T-helper 2 cell treated with Interferon-gamma antibody and Interleukin-4, amounts not matched to agents 100 ng/mL and 5 ng/mL, for 36 hours (primary cell): ENCODE measurements at regions not wholly inside any gene's neighbourhood (a gene's known extent, or its start where the extent isn't known, plus 50 kb on each side); places are given as distances from the start of the nearest gene placed in this dataset.
"Not testable (repeated sequence)": the region's sequence is repeated elsewhere in the genome, so short reads cannot be mapped to it uniquely, and the experiment has no call there.

Source experiments
- intact Hi-C: fragments of 100-400 bp; cut with micrococcal nuclease; formaldehyde crosslinking; loops from one replicate; pipeline ENCODE4 v1.15.1; 2023

DNA sequence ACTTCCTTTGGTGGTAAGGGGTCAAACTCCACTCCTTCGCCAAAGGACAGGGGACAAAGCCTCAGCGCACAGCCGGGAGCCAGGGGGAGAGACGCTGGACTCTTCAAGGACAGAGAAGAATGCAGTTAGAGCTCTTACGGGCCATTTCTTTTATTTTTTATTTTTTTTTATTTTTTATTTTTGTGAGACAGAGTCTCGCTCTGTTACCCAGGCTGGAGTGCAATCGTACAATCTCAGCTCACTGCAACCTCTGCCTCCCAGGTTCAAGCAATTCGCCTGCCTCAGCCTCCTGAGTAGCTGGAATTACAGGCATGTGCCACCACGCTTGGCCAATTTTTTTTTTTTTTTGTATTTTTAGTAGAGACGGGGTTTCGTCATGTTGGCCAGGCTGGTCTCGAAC, 93.2 kb upstream of the RPH3AL start, which contains the start of gene RFLNB:
RFLNB (minus strand) TSS at position 101 of the 400 bp plus-strand sequence.
- intact Hi-C loops, result not testable (repeated sequence)

DNA sequence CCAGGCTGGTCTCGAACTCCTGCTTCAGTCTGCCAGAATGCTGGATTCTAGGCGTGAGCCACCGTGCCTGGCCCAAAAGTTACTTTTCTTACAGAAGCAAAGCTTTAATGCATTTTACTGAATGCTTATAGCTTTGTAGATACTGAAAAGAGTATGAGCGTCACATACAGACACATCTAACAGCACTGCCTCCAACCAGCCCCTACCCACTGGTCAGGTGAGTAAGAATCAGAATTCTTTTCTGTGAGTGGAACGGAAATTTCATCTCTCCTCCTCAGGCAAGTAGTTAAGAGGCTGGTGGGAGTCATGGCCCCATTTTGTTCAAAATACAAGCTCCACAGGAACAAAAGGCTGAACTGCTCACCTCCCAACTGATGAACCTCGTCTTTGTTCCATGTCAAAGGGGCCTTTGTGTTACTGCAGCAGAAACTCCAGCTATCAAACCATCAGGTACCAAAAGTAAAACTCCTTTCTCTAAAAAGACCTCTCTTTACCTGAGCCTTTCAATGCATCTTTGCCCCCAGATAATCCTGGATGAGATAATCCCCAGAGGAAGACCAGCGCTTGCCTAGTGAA, 92.4 kb upstream of the RPH3AL start:
- intact Hi-C loops, result no loop called here

DNA sequence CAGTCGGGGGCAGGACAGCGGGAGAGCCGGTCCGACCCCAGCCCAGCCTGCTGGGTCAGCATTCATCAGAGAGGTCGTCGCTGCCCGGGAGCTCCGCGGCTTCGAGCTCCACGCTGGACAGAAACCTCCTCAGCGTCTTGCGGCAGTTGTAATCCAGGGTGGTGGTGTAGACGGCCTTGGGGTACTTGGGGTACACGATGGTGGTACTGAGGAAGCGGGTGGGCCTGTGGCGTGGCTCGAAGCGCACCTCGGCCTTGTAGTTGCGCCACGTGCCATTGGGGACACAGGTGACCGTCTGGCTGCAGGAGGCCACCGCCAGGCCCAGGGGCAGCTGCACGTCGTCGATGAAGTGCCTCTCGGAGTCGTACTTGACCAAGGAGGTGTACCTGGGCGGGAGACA, 90.5 kb upstream of the RPH3AL start:
- intact Hi-C loops, result no loop called here

DNA sequence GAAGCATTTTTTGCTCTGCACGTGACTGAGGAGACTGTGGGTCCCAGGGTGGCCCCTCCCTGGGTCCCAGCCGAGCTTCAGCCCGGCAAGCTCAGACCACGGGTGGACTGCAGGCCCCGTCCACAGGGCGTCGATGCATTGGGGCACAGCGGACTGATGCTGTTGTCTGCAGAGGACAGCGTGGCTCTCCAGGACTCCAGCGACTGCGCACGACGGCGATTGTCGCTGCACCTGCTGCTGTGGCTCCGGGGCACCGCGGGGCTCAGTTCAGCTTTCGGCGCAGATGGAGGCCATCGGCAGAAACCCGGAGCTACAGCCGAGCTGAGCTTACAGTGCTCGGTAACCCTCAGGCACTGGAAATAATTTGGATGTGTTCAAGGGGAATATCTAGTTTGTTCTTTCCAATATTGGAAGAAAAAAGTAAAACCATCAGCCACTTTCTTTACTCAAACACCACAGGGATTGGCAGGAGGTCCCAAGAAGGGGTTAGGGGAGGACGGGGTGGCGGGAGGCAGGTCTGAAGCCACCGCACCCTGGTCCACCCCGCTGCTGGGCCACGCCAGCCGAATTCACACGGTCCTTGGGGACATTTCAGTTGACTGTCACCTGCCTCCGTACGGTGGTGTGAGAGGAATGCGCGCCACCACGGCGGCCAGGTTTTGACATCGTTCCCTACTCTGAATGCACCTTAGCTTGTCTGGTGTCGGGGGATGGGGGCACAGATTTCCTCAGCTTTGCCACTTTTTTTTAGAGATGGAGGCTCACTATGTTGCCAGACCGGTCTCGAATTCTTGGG, 88.7 kb upstream of the RPH3AL start:
- intact Hi-C loops, result no loop called here

DNA sequence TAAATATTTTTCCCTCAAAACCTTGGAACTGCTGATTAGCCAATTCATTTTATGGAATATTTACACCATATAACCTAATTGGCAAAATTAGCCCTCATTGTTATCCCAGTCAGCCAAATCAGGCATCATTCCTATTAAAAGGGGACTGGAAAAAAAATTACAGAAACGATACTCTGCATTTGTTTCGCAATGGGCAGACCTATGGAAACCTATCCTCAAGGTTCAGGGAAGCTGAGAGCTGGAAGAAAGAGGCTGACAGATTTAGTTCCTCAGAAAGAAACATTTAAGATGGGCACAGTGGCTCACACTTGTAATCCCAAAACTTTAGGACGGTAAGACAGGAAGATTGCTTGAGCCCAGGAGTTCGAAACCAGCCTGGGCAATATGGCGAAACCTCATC, 85.6 kb upstream of the RPH3AL start:
- intact Hi-C loops, result no loop called here

DNA sequence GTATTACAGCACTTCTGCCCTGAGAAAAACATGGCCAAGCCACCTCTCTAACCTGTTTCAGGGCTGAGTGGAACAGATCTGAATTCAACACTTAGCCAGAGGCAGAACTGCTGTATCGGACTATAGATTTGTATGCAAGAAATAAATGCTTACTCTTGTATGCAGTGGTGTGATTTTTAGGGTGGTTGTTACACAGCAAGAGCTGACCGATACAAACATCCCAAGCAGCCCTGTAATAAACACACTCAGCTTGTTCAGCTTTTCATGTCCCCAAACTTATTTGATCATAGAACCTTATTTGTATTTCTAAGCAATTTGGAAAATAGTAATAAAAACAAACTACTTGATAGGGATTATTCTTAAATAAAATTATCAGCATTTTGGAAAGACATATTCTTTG, 84.9 kb upstream of the RPH3AL start:
- intact Hi-C loops, result no loop called here

DNA sequence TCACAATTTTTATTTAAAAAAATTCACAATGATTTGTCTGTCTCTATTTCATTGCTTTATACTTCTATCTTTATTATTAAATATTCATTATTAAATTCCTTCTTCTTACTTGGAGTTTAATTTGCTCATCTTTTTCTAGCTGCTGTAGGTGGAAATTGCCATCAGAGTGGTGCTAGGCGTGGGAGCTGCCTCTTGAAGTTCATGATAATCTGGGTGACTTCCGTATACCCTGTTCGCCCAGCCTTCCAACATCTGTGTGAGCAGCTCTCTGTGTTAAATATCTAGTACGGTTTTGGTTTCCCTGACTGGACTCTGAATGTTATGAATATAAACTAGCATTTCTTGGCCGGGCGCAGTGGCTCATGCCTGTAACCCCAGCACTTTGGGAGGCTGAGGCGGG, 84.0 kb upstream of the RPH3AL start:
- intact Hi-C loops, result no loop called here

DNA sequence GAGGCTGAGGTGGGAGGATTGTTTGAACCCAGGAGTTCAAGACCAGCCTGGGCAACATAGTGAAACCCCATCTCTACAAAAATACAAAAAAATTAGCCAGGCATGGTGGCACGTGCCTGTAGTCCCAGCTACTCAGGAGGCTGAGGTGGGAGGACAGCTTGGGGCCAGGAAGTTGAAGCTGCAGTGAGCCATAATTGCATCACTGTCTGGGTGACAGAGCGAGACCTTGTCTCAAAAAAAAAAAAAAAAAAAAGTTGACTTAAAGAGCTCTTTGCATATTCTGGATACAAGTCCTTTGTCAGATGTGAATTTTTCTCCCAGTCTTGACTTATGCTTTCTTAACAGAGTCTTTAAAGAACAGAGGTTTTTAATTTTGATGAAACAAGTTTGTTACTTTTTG, 79.9 kb upstream of the RPH3AL start:
- intact Hi-C loops, result not testable (repeated sequence)

DNA sequence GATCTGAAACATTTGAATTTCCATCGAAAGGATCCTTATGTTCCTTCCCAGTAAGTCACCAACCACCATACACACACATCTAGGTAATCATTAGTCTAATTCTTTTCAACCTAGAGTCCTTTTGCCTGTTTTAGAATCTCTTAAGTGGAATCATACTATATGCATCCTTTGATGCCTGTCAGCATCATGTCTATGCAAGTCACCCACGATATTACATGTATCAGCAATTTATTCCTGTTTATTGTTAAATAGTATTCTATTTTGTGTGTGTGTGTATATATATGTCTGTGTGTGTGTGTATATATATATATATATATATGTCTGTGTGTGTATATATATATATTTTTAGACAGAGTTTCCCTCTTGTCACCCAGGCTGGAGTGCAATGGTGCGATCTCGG, 78.9 kb upstream of the RPH3AL start:
- intact Hi-C loops, result no loop called here

DNA sequence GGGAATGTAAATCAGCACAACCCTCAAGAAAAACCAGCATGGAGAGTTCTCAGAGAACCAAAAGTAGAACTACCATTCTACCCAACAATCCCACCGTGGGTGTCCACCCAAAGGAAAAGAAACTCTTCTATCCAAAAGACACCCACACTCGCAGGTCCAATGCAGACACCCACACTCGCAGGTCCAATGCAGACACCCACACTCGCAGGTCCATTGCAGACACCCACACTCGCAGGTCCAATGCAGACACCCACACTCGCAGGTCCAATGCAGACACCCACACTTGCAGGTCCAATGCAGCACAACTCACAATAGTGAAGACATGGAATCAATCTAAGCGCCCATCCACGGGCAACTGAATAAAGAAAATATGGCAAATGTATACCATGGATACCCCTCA, 77.0 kb upstream of the RPH3AL start:
- intact Hi-C loops, result no loop called here

DNA sequence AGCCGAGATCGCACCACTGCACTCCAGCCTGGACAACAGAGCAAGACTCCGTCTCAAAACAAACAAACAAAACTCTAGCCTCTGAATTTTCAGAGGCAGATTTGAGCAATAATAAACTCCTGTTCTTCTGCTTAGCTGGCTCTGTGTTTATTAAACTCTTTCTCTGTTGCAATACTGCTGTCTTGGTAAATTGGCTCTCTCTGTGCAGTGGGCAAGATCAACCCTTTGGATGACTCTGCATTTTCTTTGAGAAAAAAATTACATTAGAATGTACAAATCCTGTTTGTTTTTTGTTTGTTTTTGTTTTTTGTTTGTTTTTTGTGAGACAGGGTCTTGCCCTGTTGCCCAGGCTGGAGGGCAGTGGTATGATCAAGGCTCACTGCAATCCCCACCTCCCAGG, 75.8 kb upstream of the RPH3AL start:
- intact Hi-C loops, result no loop called here

DNA sequence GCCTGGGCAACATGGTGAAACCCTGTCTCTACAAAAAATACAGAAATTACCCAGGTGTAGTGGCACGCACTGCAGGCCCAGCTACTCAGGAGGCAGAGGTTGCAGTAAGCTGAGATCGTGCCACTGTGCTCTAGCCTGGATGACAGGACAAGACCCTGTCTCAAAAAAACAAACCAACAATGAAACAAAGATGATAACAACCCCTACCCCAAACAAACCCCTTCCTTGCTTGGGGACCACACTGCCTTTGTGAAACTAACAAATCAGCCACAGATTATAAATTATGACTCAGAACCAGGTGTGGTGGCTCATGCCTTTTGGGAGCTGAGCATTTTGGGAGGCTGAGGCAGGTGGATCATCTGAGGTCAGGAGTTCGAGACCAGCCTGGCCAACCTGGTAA, 75.3 kb upstream of the RPH3AL start:
- intact Hi-C loops, result no loop called here

DNA sequence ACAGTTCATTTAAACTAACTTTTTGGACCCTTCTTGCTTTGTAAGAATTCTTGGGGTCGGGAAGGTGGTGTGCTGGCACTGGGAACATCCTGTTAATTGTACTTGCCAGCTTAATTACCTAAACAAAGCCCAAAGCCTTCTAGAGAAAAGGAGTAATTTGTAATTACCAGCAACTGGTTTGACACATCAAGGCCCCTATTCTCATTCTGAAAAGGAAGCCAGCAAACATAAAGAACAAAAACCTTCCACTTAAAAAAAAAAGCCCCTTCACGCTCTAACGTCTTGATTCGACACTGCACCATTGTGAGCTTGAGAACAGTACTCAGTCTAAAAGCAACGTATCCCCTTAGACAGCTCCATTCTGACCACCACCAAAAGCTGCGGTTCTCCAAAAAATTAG, 74.7 kb upstream of the RPH3AL start:
- intact Hi-C loops, result no loop called here

DNA sequence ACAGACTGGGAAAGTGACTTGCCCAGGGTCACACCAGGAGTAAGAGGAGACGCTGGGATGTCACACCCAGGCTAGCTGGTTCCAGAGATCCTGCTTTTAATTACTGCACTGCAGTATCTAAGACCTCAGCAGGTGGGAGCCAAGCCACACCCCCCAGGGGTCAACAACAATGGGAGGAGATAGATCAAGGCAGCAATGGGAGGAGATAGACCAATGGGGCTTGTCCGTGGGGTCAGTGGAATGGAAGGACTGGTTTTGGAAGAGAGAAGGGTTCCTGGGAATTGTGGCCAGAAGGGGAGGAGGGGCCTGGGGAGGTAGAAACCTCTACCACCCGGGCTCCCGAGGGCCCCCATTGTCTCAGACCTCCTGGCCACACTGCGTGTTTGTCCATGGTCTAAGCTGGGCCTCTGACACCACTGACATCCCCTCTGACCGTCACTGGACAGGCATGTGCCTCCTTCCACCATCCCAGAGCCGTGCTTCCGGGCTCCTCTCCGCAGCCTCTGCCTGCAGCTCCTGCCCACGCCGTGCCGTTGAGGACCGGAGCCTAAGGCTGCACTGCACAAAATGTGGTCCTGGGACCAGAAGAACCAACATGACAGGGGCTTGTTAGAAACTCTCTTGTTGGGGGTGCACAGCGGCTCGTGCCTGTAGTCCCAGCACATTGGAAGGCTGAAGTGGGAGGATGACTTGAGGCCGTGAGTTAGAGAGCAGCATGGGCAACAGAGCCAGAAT, 69.8 kb upstream of the RPH3AL start:
- intact Hi-C loops, result no loop called here

DNA sequence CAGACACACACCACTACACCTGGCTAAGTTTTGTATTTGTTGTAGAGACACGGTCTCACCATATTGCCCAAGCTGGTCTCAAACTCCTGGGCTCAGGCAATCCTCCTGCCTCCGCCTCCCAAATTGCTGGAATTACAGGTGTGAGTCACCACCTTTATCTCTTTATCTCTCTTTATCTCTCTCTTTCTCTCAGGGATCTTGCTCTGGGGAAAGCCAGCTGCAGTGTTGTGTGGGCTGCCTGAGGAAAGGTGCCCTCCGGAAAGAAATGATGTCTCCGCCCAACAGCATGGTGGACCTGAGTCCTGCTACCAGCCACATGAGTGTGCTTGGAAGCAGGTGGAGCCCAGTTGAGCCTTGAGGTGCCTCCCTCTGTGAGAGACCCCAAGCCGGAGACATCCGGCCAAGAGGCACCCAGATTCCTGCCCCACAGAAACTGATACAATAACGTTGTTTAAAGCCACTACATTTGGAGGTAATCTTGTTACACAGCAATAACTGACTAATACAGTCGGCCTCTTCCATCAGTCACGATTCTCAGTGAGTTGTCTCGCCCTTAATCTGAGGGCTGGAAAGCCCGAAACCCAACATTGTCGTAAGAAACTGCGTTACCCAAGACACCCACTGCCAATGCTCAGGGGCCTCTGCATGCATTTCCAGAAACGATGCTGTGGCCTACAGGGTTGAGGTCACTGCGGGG, 68.0 kb upstream of the RPH3AL start:
- intact Hi-C loops, result no loop called here

DNA sequence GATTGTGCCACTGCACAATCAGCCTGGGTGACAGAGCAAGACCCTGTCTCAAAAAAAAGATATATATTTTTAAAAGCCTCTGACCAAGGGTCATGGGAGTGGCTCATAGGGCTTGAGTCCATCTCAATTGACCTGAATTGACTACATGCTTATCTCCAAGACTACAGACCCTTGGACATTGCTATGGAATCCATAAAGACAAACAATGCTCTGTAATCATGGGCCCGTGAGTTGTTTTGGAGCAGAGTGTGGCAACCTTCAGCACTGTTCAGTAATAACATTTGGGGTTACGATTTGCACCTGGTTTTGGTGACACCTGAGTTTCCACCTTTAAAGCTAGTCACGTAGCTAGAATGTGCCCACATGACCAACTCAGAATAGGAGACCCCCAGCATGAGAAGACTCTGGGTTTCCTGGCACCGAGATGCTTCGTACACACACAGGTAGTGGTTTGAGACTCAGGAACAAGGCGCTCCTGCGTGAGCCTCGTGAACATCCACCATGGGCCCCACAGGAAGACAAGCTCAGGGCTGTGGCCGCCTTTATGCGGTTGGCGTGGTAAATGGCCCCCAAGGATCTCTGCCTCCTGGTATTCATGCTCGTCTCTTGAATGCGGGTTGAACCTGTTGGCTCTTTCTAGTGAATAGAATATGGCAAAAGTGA, 66.6 kb upstream of the RPH3AL start:
- intact Hi-C loops, result no loop called here

DNA sequence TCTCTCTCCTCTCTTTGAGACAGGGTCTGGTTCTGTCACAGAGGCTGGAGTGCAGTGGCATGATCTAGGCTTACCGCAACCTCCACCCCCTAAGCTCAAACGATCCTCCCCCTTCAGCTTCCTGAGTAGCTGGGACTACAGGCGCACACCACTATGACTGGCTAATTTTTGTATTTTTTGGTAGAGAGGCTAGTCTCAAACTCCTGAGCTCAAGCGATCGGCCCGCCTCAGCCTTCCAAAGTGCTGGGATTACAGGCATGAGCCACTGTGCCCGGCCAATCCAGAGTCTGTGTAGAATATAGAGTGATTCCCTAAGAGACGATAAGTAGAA, 65.8 kb upstream of the RPH3AL start:
- intact Hi-C loops, result no loop called here

DNA sequence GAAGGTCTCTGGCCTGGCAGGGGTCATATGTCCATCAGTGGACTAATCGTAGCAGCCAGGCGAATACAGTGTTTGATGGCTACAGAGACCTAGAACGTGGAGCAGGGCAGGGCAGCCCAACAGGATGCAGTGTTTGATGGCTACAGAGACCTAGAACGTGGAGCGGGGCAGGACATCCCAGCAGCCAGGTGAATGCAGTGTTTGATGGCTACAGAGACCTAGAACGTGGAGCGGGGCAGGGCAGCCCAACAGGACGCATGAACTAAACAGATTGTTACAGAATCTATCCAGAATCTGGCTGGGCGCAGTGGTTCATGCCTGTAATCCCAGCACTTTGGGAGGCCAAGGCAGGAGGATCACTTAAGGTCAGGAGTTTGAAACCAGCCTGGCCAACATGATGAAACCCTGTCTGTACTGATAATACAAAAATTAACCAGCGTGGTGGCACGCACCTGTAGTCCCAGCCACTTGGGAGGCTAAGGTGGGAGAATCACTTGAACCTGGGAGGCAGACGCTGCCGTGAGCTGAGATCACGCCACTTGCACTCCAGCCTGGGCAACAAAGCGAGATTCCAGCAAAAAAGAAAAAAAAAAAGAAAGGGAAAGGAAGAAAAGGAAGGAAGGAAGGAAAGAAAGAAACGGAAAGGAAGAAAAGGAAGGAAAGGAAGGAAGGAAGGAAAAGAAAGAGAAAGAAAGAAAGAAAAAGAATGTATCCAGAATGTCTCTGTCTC, 65.2 kb upstream of the RPH3AL start:
- intact Hi-C loops, result no loop called here

DNA sequence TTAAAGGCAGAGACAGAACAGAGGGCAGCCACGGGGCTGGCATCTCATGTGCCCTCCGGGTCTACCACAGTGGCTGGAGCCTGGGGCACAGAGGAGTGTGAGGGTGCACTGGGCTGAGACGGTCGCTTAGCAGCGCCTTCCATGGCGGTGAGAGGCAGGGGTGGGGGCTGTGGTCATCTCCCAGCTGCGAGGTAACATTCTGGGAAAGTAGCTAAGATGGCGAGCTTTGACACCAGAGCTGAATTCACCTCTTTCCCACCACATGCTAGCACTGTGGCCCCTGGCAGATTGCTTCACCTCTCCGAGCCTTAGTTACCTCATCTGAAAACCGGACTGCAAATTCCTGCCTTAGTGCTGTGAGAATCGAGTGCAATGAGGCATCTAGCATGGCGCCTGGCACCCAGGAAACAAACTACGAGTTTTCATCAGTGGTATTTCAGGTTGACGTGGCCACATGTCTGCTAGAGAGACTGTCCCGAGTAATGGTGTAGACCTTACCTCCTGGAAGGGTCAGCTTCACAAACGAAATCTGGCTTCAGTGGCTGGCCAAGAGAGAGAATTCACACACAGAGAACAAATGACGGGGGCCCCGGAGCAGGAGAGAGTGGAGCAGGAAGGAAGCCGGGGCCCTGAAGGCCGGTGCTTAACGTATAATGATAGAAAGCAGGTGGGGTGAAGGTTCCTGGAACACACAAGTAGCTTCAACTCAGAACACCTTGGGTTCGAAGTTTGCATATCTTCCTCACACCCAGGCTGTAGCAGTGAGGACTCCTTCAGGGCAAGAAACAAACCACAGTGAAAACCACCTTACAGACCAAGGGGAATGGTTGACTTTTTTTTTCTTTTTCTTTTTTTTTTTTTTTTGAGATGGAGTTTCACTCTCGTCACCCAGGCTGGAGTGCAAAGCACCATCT, 63.9 kb upstream of the RPH3AL start:
- intact Hi-C loops, result no loop called here
